ENCODE measurements at regions not wholly inside any gene's neighbourhood (a gene's known extent, or its start where the extent isn't known, plus 50 kb on each side); places are given as distances from the start of the nearest gene placed in this dataset.

- no peak for TF ChIP-seq USF1 (IDR thresholded peaks at IDR 0.05)
- TF ChIP-seq RAD21 (IDR thresholded peaks at IDR 0.05; ENCODE audit: low read depth), result no peak
- TF ChIP-seq FOXM1 (IDR thresholded peaks at IDR 0.05; ENCODE audit: borderline replicate concordance, low read depth), result no peak
- no peak for TF ChIP-seq YY1 (IDR thresholded peaks at IDR 0.05; ENCODE audit: low read depth)
- TF ChIP-seq EP300 (IDR thresholded peaks at IDR 0.05; ENCODE audit: borderline replicate concordance), result no peak
- TF ChIP-seq TEAD4 (IDR thresholded peaks at IDR 0.05), result no peak
- no peak for TF ChIP-seq CEBPB (IDR thresholded peaks at IDR 0.05)
These were observed 185.8 kb downstream of the VAPA start for GRCh38 chr18:10099539-10100140.

- TF ChIP-seq RAD21 (IDR thresholded peaks at IDR 0.05; ENCODE audit: low read depth) (no peak), NFIC (IDR thresholded peaks at IDR 0.05) (no peak), TCF12 (IDR thresholded peaks at IDR 0.05; ENCODE audit: low read depth) (no peak), TEAD4 (IDR thresholded peaks at IDR 0.05) (no peak), ZBTB7A (IDR thresholded peaks at IDR 0.05; ENCODE audit: low read depth) (no peak)
These were observed 186.4 kb downstream of the VAPA start for GRCh38 chr18:10100196-10100595.

- TF ChIP-seq EGR1 (IDR thresholded peaks at IDR 0.05) (no peak), CEBPB (IDR thresholded peaks at IDR 0.05) (no peak), TCF12 (IDR thresholded peaks at IDR 0.05; ENCODE audit: low read depth) (no peak), TAF1 (IDR thresholded peaks at IDR 0.05; ENCODE audit: low read depth) (no peak), REST (IDR thresholded peaks at IDR 0.05; ENCODE audit: low read depth) (no peak), ZBTB7A (IDR thresholded peaks at IDR 0.05; ENCODE audit: low read depth) (no peak), TEAD4 (IDR thresholded peaks at IDR 0.05) (no peak), MAX (IDR thresholded peaks at IDR 0.05) (no peak), RAD21 (IDR thresholded peaks at IDR 0.05; ENCODE audit: low read depth) (no peak)
These were observed 187.3 kb downstream of the VAPA start for GRCh38 chr18:10100941-10101701.

- TF ChIP-seq TCF12 (IDR thresholded peaks at IDR 0.05; ENCODE audit: low read depth), result no peak
- TF ChIP-seq TAF1 (IDR thresholded peaks at IDR 0.05; ENCODE audit: low read depth), result no peak
- no peak for TF ChIP-seq CEBPB (IDR thresholded peaks at IDR 0.05)
- no peak for TF ChIP-seq TEAD4 (IDR thresholded peaks at IDR 0.05)
- TF ChIP-seq EP300 (IDR thresholded peaks at IDR 0.05; ENCODE audit: borderline replicate concordance), result no peak
- no peak for TF ChIP-seq FOXM1 (IDR thresholded peaks at IDR 0.05; ENCODE audit: borderline replicate concordance, low read depth)
- TF ChIP-seq USF1 (IDR thresholded peaks at IDR 0.05), result no peak
- no peak for TF ChIP-seq CREB1 (IDR thresholded peaks at IDR 0.05; ENCODE audit: low read depth)
- TF ChIP-seq YY1 (IDR thresholded peaks at IDR 0.05; ENCODE audit: low read depth), result no peak
- TF ChIP-seq ZBTB7A (IDR thresholded peaks at IDR 0.05; ENCODE audit: low read depth), result no peak
- no peak for TF ChIP-seq RAD21 (IDR thresholded peaks at IDR 0.05; ENCODE audit: low read depth)
- no peak for TF ChIP-seq EGR1 (IDR thresholded peaks at IDR 0.05)
- no peak for TF ChIP-seq MAX (IDR thresholded peaks at IDR 0.05)
- TF ChIP-seq REST (IDR thresholded peaks at IDR 0.05; ENCODE audit: low read depth), result no peak
These were observed 187.9 kb downstream of the VAPA start for GRCh38 chr18:10101729-10102128.

GRCh38 chr18:10111191-10111590 is 197.4 kb downstream of the VAPA start:
- TF ChIP-seq EGR1 (IDR thresholded peaks at IDR 0.05), result no peak
- TF ChIP-seq NFIC (IDR thresholded peaks at IDR 0.05), result no peak
- no peak for TF ChIP-seq FOXM1 (IDR thresholded peaks at IDR 0.05; ENCODE audit: borderline replicate concordance, low read depth)
- no peak for TF ChIP-seq TEAD4 (IDR thresholded peaks at IDR 0.05)
- no peak for TF ChIP-seq USF1 (IDR thresholded peaks at IDR 0.05)
- no peak for TF ChIP-seq CREB1 (IDR thresholded peaks at IDR 0.05; ENCODE audit: low read depth)
- no peak for TF ChIP-seq ZBTB7A (IDR thresholded peaks at IDR 0.05; ENCODE audit: low read depth)

Data from Ishikawa (cell line).